K562 (cell line): ENCODE measurements at regions not wholly inside any gene's neighbourhood (a gene's known extent, or its start where the extent isn't known, plus 50 kb on each side); places are given as distances from the start of the nearest gene placed in this dataset.

Experiments
- ASH1L ChIP-seq: fragments of 450-650 bp; IDR thresholded peaks from 2 replicates; pipeline ENCODE4 v1.6.1; 2018; ENCODE audit warnings: borderline replicate concordance, mild to moderate bottlenecking, low read depth; ENCODE audit not compliant: partially characterized antibody
- C11orf30 ChIP-seq: fragments of 450-650 bp; IDR thresholded peaks from 2 replicates; pipeline ENCODE4 v1.6.1; 2016; ENCODE audit warnings: low read depth, mild to moderate bottlenecking
- ESRRB ChIP-seq: fragments of 250-450 bp; sonication (Bioruptor Pico); IDR thresholded peaks from 2 replicates; pipeline ENCODE4 v1.5.0; 2020; ENCODE audit warnings: mild to moderate bottlenecking, moderate library complexity, borderline replicate concordance
- EZH2 ChIP-seq: IDR thresholded peaks from 2 replicates; pipeline ENCODE4 v1.6.1; 2012; ENCODE audit warnings: low read depth, mild to moderate bottlenecking, inconsistent platforms, low read length, borderline replicate concordance
- GATA2 ChIP-seq: sonication (generic); formaldehyde crosslinking; IDR thresholded peaks from 2 replicates; pipeline ENCODE4 v1.4.0; 2020; ENCODE audit warnings: mild to moderate bottlenecking, missing genetic modification reagents
- HMG20B ChIP-seq: fragments of 250-450 bp; sonication (Bioruptor Pico); IDR thresholded peaks from 2 replicates; pipeline ENCODE4 v1.5.0; 2021; ENCODE audit warnings: mild to moderate bottlenecking
- JUNB ChIP-seq: fragments of 450-650 bp; formaldehyde crosslinking; conservative IDR thresholded peaks from 2 replicates; pipeline ENCODE4 v1.4.0; 2020; ENCODE audit warnings: mild to moderate bottlenecking
- KLF10 ChIP-seq: fragments of 250-450 bp; sonication (Bioruptor Pico); IDR thresholded peaks from 2 replicates; pipeline ENCODE4 v1.6.1; 2021; ENCODE audit warnings: matching md5 sums
- MAFG ChIP-seq: fragments of 450-650 bp; conservative IDR thresholded peaks from 2 replicates; pipeline ENCODE4 v1.6.1; 2016; ENCODE audit warnings: missing genetic modification characterization, missing compliant biosample characterization
- NR2C2 ChIP-seq, 2 experiments: fragments of 200-800 bp in 1 of 2; sonication (Bioruptor generic) in 1 of 2; sonication (generic) in 1 of 2; formaldehyde crosslinking in 1 of 2; IDR thresholded peaks; 2 replicates each; pipeline versions ENCODE4 v1.6.1 to v1.8.0; 2016 to 2022; ENCODE audit warnings: mild to moderate bottlenecking in 1 of 2, missing compliant biosample characterization in 1 of 2, missing genetic modification characterization in 1 of 2, missing genetic modification reagents in 1 of 2
- OTX1 ChIP-seq: fragments of 450-650 bp; formaldehyde crosslinking; IDR thresholded peaks from 2 replicates; pipeline ENCODE4 v1.4.0; 2022; ENCODE audit warnings: mild to moderate bottlenecking
- POLR2AphosphoS2 ChIP-seq: IDR thresholded peaks from 2 replicates; pipeline ENCODE4 v1.6.1; 2012; ENCODE audit warnings: low read length, improper control_type of control experiment
- RBM39 ChIP-seq: fragments of 200-400 bp; formaldehyde crosslinking; optimal IDR thresholded peaks from 2 replicates; pipeline ENCODE3; 2018; ENCODE audit warnings: low read depth, low read length
- SNRNP70 ChIP-seq: fragments of 200-400 bp; formaldehyde crosslinking; optimal IDR thresholded peaks from 2 replicates; pipeline ENCODE3; 2017; ENCODE audit warnings: low read depth, low read length
- TBL1XR1 ChIP-seq, 2 experiments: IDR thresholded peaks; 2 replicates each; pipeline ENCODE4 v1.6.1; 2012; ENCODE audit warnings: improper control_type of control experiment in 2 of 2, low read length in 2 of 2, mild to moderate bottlenecking in 1 of 2
- ZNF232 ChIP-seq: sonication (generic); formaldehyde crosslinking; IDR thresholded peaks from 2 replicates; pipeline ENCODE4 v1.8.0; 2022; ENCODE audit warnings: mild to moderate bottlenecking, missing genetic modification reagents
- ZNF316 ChIP-seq: fragments of 450-650 bp; IDR thresholded peaks from 2 replicates; pipeline ENCODE4 v1.6.1; 2016
- ZNF324 ChIP-seq: fragments of 250-450 bp; sonication (Bioruptor Pico); IDR thresholded peaks from 2 replicates; pipeline ENCODE4 v1.4.0; 2020; ENCODE audit warnings: mild to moderate bottlenecking
- ZNF384 ChIP-seq: IDR thresholded peaks from 2 replicates; pipeline ENCODE4 v1.6.1; 2012; ENCODE audit warnings: low read depth, low read length, improper control_type of control experiment
- ZNF41 ChIP-seq: fragments of 250-450 bp; sonication (Bioruptor Pico); conservative IDR thresholded peaks from 2 replicates; pipeline ENCODE4 v1.4.0; 2020; ENCODE audit warnings: mild to moderate bottlenecking
- ZNF436 ChIP-seq: fragments of 250-450, 450-650 bp; sonication (Bioruptor Pico); formaldehyde crosslinking; IDR thresholded peaks from 2 replicates; pipeline ENCODE4 v1.7.0; 2020; ENCODE audit warnings: mild to moderate bottlenecking
- ZNF551 ChIP-seq: fragments of 250-450 bp; sonication (Bioruptor Pico); IDR thresholded peaks from 2 replicates; pipeline ENCODE4 v1.5.0; 2021; ENCODE audit warnings: mild to moderate bottlenecking, moderate library complexity
- ZNF75A ChIP-seq: fragments of 450-650 bp; formaldehyde crosslinking; IDR thresholded peaks from 2 replicates; pipeline ENCODE4 v1.4.0; 2020; ENCODE audit warnings: mild to moderate bottlenecking
- TF ChIP-seq, protein P1 (sequence below): fragments of 450-650 bp; IDR thresholded peaks from 2 replicates; pipeline ENCODE4 v1.6.1; 2016; ENCODE audit warnings: antibody characterized with exemption
- TF ChIP-seq, protein P2 (sequence below), 3 experiments: fragments of 200-800 bp in 1 of 3; sonication (Bioruptor generic) in 1 of 3; sonication (generic) in 1 of 3; formaldehyde crosslinking in 1 of 3; IDR thresholded peaks; 2 replicates each; pipeline versions ENCODE4 v1.6.1 to v1.8.0; 2016 to 2022; ENCODE audit warnings: mild to moderate bottlenecking in 2 of 3, missing compliant biosample characterization in 2 of 3, missing genetic modification characterization in 2 of 3, missing genetic modification reagents in 1 of 3
- TF ChIP-seq, protein P3 (sequence below), 2 experiments: fragments of 450-650 bp in 1 of 2; sonication (generic) in 1 of 2; formaldehyde crosslinking in 1 of 2; IDR thresholded peaks in 1 of 2; conservative IDR thresholded peaks in 1 of 2; 2 replicates each; pipeline versions ENCODE4 v1.6.1 to v1.8.1; 2016 to 2023; ENCODE audit warnings: mild to moderate bottlenecking in 2 of 2, moderate library complexity in 2 of 2, inconsistent platforms in 1 of 2, missing genetic modification reagents in 1 of 2

DNA sequence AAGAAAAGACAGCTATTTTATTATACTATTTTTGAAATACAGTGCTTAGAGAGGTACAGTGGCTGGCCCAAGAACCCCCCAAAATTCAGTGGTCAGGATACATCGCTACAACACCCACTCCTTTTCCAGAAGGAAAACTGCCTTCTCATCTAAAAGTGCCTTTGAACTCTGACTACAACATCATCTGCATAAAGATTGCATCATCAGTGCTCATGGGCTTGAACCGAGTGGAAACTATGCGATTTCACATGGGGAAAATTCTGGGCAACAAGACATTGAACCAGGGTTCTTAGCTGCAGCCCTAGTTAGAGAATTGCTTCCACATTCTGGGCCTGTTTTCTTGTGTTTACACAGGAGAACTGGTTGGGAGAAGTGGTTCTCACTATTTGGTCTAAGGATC is 294.6 kb upstream of the SLC14A2 start (continued):
- TF ChIP-seq, protein P1, sequence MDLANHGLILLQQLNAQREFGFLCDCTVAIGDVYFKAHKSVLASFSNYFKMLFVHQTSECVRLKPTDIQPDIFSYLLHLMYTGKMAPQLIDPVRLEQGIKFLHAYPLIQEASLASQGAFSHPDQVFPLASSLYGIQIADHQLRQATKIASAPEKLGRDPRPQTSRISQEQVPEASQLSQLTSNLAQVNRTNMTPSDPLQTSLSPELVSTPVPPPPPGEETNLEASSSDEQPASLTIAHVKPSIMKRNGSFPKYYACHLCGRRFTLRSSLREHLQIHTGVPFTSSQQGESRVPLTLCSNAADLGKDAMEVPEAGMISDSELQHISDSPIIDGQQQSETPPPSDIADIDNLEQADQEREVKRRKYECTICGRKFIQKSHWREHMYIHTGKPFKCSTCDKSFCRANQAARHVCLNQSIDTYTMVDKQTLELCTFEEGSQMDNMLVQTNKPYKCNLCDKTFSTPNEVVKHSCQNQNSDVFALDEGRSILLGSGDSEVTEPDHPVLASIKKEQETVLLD: no peak
- TF ChIP-seq ESRRB (CRISPR knock-in tag) (no peak), ZNF551 (CRISPR knock-in tag) (no peak), TBL1XR1 (IDR thresholded peaks at IDR 0.05; ENCODE audit: low read length in 2 of 2) (no peak), ZNF41 (CRISPR knock-in tag) (no peak), OTX1 (CRISPR knock-in tag) (no peak), EZH2 (no peak), C11orf30 (peak; percentile 30; the same call in 1 of the 2 replicates), RBM39 (no peak), HMG20B (no peak), ZNF316 (peak; percentile 4; the same call in 1 of the 2 replicates), ASH1L (no peak), NR2C2 (CRISPR knock-in tag; IDR thresholded peaks at IDR 0.05) (no peak), NR2C2 (tag; IDR thresholded peaks at IDR 0.05) (peak; percentile 54; the same call in 1 of the 2 replicates), KLF10 (CRISPR knock-in tag) (no peak), ZNF232 (no peak), ZNF384 (no peak), SNRNP70 (no peak), MAFG (0 out of 2 replicates have a peak, but pooled peaks have one; percentile 6), ZNF324 (CRISPR knock-in tag) (no peak), JUNB (CRISPR knock-in tag) (no peak), ZNF436 (CRISPR knock-in tag) (no peak), POLR2AphosphoS2 (no peak), GATA2 (no peak), ZNF75A (no peak)
- TF ChIP-seq, protein P2, sequence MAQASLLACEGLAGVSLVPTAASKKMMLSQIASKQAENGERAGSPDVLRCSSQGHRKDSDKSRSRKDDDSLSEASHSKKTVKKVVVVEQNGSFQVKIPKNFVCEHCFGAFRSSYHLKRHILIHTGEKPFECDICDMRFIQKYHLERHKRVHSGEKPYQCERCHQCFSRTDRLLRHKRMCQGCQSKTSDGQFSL (CRISPR knock-in tag; IDR thresholded peaks at IDR 0.05): no peak
- TF ChIP-seq, protein P2 (tag; IDR thresholded peaks at IDR 0.05): no peak
- TF ChIP-seq, protein P3, sequence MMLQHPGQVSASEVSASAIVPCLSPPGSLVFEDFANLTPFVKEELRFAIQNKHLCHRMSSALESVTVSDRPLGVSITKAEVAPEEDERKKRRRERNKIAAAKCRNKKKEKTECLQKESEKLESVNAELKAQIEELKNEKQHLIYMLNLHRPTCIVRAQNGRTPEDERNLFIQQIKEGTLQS (IDR thresholded peaks at IDR 0.05): peak; percentile 94
- TF ChIP-seq, protein P3 (CRISPR knock-in tag; conservative IDR thresholded peaks at IDR 0.05): no peak
